GM23248 (cell line): ENCODE measurements at regions not wholly inside any gene's neighbourhood (a gene's known extent, or its start where the extent isn't known, plus 50 kb on each side); places are given as distances from the start of the nearest gene placed in this dataset.

Experiments
- EZH2 ChIP-seq: fragments of 200-600 bp; sonication (generic); IDR thresholded peaks from 2 replicates; pipeline ENCODE4 v1.6.1; 2018; ENCODE audit warnings: antibody characterized with exemption, mild to moderate bottlenecking; ENCODE audit not compliant: insufficient read depth, poor library complexity, severe bottlenecking
- EZH2phosphoT487 ChIP-seq: fragments of 200-600 bp; sonication (generic); IDR thresholded peaks from 2 replicates; pipeline ENCODE4 v1.6.1; 2018; ENCODE audit warnings: antibody characterized with exemption, moderate library complexity, mild to moderate bottlenecking, low read depth; ENCODE audit not compliant: insufficient read depth

GRCh38 chr5:122605236-122605635 lies 169.6 kb upstream of the SNX2 start:
- TF ChIP-seq EZH2 (no peak), EZH2phosphoT487 (no peak)
